Left lung (tissue), 4 donors: ENCODE measurements at regions not wholly inside any gene's neighbourhood (a gene's known extent, or its start where the extent isn't known, plus 50 kb on each side); places are given as distances from the start of the nearest gene placed in this dataset.

Source experiments
- ATAC-seq: fragments of 200-7000 bp; cut with Tn5 transposase; one replicate; pipeline ENCODE4 v1.9.1; 2020; ENCODE audit warnings: moderate library complexity
- DNase-seq, 4 donors: peaks; one replicate each; pipeline ENCODE4 v3.0.0-alpha.2; 2013 to 2020
- H3K27ac ChIP-seq, 2 donors: fragments of 200-600 bp; sonication (generic) in 1 of 2; one replicate each; pipeline versions ENCODE4 v1.5.0 to v1.8.0; 2020 to 2021
- H3K27me3 ChIP-seq, 2 donors: fragments of 200-600 bp; sonication (generic) in 1 of 2; one replicate each; pipeline versions ENCODE4 v1.5.0 to v1.8.0; 2020 to 2021
- H3K36me3 ChIP-seq, 2 donors: fragments of 200-600 bp; sonication (generic) in 1 of 2; one replicate each; pipeline versions ENCODE4 v1.5.0 to v1.8.0; 2020 to 2021
- H3K4me1 ChIP-seq, 2 donors: fragments of 200-600 bp; one replicate each; pipeline ENCODE4 v1.8.0; 2021
- H3K4me3 ChIP-seq, 2 donors: fragments of 200-600 bp; sonication (generic) in 1 of 2; one replicate each; pipeline versions ENCODE4 v1.5.0 to v1.8.0; 2020 to 2021; ENCODE audit warnings: mild to moderate bottlenecking in 1 of 2
- H3K9me3 ChIP-seq, 2 donors: fragments of 200-600 bp; sonication (generic) in 1 of 2; one replicate each; pipeline versions ENCODE4 v1.5.0 to v1.8.0; 2020 to 2021
- CTCF ChIP-seq, 2 donors: fragments of 200-600 bp; sonication (generic) in 1 of 2; IDR thresholded peaks; one replicate each; pipeline versions ENCODE4 v1.5.0 to v1.8.0; 2021; ENCODE audit warnings: antibody characterized with exemption in 2 of 2
- intact Hi-C, 2 donors: fragments of 100-400 bp; cut with DNase I; formaldehyde crosslinking; loops; one replicate each; pipeline versions ENCODE4 v1.11.2 to v1.14.2; 2022
- donor health status: DM: no; HTN: yes; CAD: no.
- donor health status: DM: no; HTN: no; CAD: no.

- no peak for TF ChIP-seq CTCF (IDR thresholded peaks at IDR 0.05)
- ATAC-seq (no peak), DNase-seq (no peak)
- H3K27me3 ChIP-seq: peaks cover 0 to 25% of the 10 kb centered on the region in 2 donors
- H3K36me3 ChIP-seq: no peaks in the 10 kb centered on the region
- intact Hi-C loops: no loop called here
- no peaks in the 10 kb centered on the region for H3K4me1 ChIP-seq
- H3K4me3 ChIP-seq: no peak overlapping the region
- no peak overlapping the region for H3K27ac ChIP-seq
- H3K9me3 ChIP-seq: no peaks in the 10 kb centered on the region
Measured at GRCh38 chr1:38334930-38335592, 288.5 kb upstream of the POU3F1 start.

GRCh38 chr1:38332649-38333310 lies 286.2 kb upstream of the POU3F1 start:
- DNase-seq: no peak
- no peak for ATAC-seq
- intact Hi-C loops: no loop called here
- H3K9me3 ChIP-seq: no peaks in the 10 kb centered on the region
- no peak overlapping the region for H3K27ac ChIP-seq
- H3K27me3 ChIP-seq: peaks cover 0 to 25% of the 10 kb centered on the region in 2 donors
- no peak for TF ChIP-seq CTCF (IDR thresholded peaks at IDR 0.05)
- no peak overlapping the region for H3K4me3 ChIP-seq
- H3K4me1 ChIP-seq: no peaks in the 10 kb centered on the region
- no peaks in the 10 kb centered on the region for H3K36me3 ChIP-seq

GRCh38 chr1:38331496-38332210 lies 285.1 kb upstream of the POU3F1 start:
- no peak overlapping the region for H3K27ac ChIP-seq
- H3K4me1 ChIP-seq: no peaks in the 10 kb centered on the region
- H3K27me3 ChIP-seq: peaks cover 0 to 14% of the 10 kb centered on the region in 2 donors
- H3K4me3 ChIP-seq: no peak overlapping the region
- no peaks in the 10 kb centered on the region for H3K36me3 ChIP-seq
- no peak for ATAC-seq
- intact Hi-C loops: no loop called here
- DNase-seq: no peak
- no peak for TF ChIP-seq CTCF (IDR thresholded peaks at IDR 0.05)
- H3K9me3 ChIP-seq: no peaks in the 10 kb centered on the region

GRCh38 chr1:38330799-38331198 lies 284.2 kb upstream of the POU3F1 start:
- no peak for ATAC-seq
- Histone ChIP-seq H3K4me3 (no peak overlapping the region), H3K27ac (no peak overlapping the region), H3K9me3 (no peaks in the 10 kb centered on the region), H3K4me1 (no peaks in the 10 kb centered on the region), H3K27me3 (peaks cover 0 to 8% of the 10 kb centered on the region in 2 donors), H3K36me3 (no peaks in the 10 kb centered on the region)
- no peak for TF ChIP-seq CTCF (IDR thresholded peaks at IDR 0.05)
- intact Hi-C loops: no loop called here
- DNase-seq: no peak

GRCh38 chr1:38329644-38330043 lies 283.1 kb upstream of the POU3F1 start:
- H3K9me3 ChIP-seq: no peaks in the 10 kb centered on the region
- no peaks in the 10 kb centered on the region for H3K36me3 ChIP-seq
- DNase-seq (no peak), ATAC-seq (no peak)
- no peaks in the 10 kb centered on the region for H3K27me3 ChIP-seq
- no peak for TF ChIP-seq CTCF (IDR thresholded peaks at IDR 0.05)
- H3K4me1 ChIP-seq: no peaks in the 10 kb centered on the region
- no peak overlapping the region for H3K4me3 ChIP-seq
- intact Hi-C loops: no loop called here
- H3K27ac ChIP-seq: no peak overlapping the region
